ENCODE measurements at regions not wholly inside any gene's neighbourhood (a gene's known extent, or its start where the extent isn't known, plus 50 kb on each side); places are given as distances from the start of the nearest gene placed in this dataset.

DNA sequence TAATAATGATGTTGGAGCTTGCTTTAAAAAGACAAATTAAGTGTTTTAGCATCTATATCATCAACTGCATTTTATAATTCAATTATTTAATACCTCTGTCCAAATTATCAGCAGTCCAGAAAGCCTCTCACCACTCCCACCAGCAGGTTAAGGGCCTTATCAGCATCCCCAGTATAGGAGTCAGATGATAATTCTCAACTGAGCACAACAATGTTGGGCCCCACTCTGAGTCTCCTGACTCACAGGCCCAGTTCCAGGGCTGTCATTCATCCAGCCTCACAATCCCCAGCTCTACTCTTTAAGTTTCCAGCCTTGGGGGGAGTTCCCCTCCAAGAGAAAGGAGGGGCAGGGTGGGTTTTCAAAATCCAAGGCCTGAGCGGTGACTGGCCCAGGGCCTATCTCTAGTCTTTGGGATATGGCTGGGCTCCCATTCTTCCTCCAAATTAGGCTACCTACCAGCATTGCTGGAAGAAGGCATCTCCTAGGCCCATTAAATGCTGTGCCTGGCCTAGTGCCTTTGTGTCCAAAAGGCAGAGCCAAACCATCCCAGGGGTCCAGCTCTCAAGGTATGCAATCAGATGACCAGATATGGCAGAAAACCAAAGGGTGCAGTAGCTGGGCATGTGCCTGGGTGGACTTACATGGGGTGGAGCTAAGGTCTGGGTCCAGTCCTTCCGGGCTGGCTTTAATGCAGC, 134.1 kb downstream of the GLUL start:
- no TSS peak for BruUV-seq (replicated peaks)
- H3K36me3 Mint-ChIP-seq (ENCODE audit: insufficient read depth, unreplicated experiment): no peaks in the 10 kb centered on the region
- no peaks in the 10 kb centered on the region for H3K27me3 Mint-ChIP-seq (ENCODE audit: unreplicated experiment)
- CTCF ChIA-PET: interaction anchor here (1.5 kb wide), 1 partner anchor 22 kb away, joined by 3 read pairs; no protein-coding TSS in a partner anchor
- no peak for DNase-seq
- no peak overlapping the region for H3K27ac Mint-ChIP-seq (ENCODE audit: unreplicated experiment)
- H3K4me3 Mint-ChIP-seq (ENCODE audit: low read depth, unreplicated experiment): no peak overlapping the region
- no peaks in the 10 kb centered on the region for H3K9me3 Mint-ChIP-seq (ENCODE audit: low read depth, unreplicated experiment)
- no peaks in the 10 kb centered on the region for H3K4me1 Mint-ChIP-seq (ENCODE audit: low read depth, unreplicated experiment)
- intact Hi-C loops (cut with micrococcal nuclease; ENCODE audit: unreplicated experiment): no loop called here
- TF ChIP-seq, protein P1, sequence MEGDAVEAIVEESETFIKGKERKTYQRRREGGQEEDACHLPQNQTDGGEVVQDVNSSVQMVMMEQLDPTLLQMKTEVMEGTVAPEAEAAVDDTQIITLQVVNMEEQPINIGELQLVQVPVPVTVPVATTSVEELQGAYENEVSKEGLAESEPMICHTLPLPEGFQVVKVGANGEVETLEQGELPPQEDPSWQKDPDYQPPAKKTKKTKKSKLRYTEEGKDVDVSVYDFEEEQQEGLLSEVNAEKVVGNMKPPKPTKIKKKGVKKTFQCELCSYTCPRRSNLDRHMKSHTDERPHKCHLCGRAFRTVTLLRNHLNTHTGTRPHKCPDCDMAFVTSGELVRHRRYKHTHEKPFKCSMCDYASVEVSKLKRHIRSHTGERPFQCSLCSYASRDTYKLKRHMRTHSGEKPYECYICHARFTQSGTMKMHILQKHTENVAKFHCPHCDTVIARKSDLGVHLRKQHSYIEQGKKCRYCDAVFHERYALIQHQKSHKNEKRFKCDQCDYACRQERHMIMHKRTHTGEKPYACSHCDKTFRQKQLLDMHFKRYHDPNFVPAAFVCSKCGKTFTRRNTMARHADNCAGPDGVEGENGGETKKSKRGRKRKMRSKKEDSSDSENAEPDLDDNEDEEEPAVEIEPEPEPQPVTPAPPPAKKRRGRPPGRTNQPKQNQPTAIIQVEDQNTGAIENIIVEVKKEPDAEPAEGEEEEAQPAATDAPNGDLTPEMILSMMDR (IDR thresholded peaks at IDR 0.05; ENCODE audit: unreplicated experiment): no peak

DNA sequence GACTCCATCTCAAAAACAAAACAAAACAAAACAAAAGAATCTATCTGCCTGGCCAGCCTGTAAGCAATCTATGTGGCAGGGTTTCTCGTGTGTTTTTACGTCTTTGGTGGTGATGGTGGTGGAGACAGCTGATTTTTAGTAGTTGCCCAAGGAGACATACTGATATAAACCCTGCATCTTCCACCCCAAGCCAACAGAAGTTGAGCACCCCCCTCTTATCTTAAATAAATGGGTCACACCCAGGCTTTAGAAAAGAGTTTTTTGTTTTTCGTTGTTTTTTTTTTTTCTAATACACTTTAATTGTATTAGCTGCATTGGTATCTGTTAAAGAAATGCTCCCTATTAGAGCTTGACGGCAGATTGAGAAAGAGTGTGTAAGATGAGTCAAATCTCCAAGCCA, 134.7 kb downstream of the GLUL start:
- H3K36me3 Mint-ChIP-seq (ENCODE audit: insufficient read depth, unreplicated experiment): no peaks in the 10 kb centered on the region
- no peak for DNase-seq
- intact Hi-C loops (cut with micrococcal nuclease; ENCODE audit: unreplicated experiment): no loop called here
- H3K9me3 Mint-ChIP-seq (ENCODE audit: low read depth, unreplicated experiment): no peaks in the 10 kb centered on the region
- no peak overlapping the region for H3K4me3 Mint-ChIP-seq (ENCODE audit: low read depth, unreplicated experiment)
- CTCF ChIA-PET: interaction anchor here (1.5 kb wide), 1 partner anchor 22 kb away, joined by 3 read pairs; no protein-coding TSS in a partner anchor
- no peaks in the 10 kb centered on the region for H3K4me1 Mint-ChIP-seq (ENCODE audit: low read depth, unreplicated experiment)
- H3K27me3 Mint-ChIP-seq (ENCODE audit: unreplicated experiment): no peaks in the 10 kb centered on the region
- no TSS peak for BruUV-seq (replicated peaks)
- H3K27ac Mint-ChIP-seq (ENCODE audit: unreplicated experiment): no peak overlapping the region
- TF ChIP-seq, protein P1 (IDR thresholded peaks at IDR 0.05; ENCODE audit: unreplicated experiment): no peak

DNA sequence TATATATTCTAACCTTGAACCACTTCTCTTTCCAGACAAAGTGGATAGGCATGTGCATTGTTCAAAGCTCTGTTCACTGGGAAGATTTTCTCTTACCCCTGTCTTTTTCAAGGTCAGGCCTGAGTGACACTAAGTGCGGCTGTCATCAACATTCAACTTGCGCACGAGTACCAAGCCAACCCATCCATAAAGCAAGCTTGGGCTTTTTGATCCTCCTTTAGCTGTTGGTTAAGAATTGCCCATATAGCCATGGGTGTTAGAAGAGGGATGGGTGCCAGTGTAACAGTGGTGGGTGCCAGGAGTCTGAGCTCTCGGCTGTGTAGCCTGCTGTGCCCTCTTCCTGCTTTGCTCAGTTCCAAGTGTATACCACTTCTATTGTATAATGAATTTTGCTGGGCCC, 136.1 kb downstream of the GLUL start:
- Mint-ChIP-seq H3K9me3 (ENCODE audit: low read depth, unreplicated experiment) (no peaks in the 10 kb centered on the region), H3K4me1 (ENCODE audit: low read depth, unreplicated experiment) (no peaks in the 10 kb centered on the region), H3K4me3 (ENCODE audit: low read depth, unreplicated experiment) (no peak overlapping the region), H3K36me3 (ENCODE audit: insufficient read depth, unreplicated experiment) (no peaks in the 10 kb centered on the region), H3K27me3 (ENCODE audit: unreplicated experiment) (no peaks in the 10 kb centered on the region), H3K27ac (ENCODE audit: unreplicated experiment) (no peak overlapping the region)
- DNase-seq: no peak
- intact Hi-C loops (cut with micrococcal nuclease; ENCODE audit: unreplicated experiment): no loop called here
- TF ChIP-seq, protein P1 (IDR thresholded peaks at IDR 0.05; ENCODE audit: unreplicated experiment): no peak
- BruUV-seq (replicated peaks): no TSS peak
- CTCF ChIA-PET: interaction anchor here (1.1 kb wide), 1 partner anchor 29 kb away, joined by 5 read pairs; no protein-coding TSS in a partner anchor

DNA sequence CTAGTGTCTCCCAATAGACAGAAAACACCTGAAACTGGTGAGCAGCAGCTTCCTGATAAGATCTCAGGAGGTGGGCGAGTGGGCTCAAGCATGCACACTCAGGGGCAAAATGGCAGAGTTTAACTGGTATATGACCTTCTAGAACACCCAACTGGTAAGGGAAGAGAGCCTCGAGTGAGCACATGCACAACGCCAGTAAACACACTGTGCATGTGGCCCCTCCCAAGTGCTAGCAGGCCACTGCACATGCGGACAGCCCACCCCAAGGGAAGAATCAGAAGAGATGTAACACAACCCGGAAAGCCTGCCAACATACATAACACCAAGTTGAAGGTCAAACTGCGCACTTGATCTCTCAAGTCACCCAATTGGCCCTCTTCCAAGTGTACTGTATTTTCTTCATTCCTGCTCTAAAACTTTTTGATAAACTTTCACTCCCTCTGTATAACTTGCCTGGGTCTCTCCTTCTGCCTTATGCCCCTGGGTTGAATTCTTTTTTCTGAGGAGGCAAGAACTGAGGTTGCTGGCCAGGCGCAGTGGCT, 138.2 kb downstream of the GLUL start:
- H3K9me3 Mint-ChIP-seq (ENCODE audit: low read depth, unreplicated experiment): no peaks in the 10 kb centered on the region
- intact Hi-C loops (cut with micrococcal nuclease; ENCODE audit: unreplicated experiment): no loop called here
- no peak for DNase-seq
- TF ChIP-seq, protein P1 (IDR thresholded peaks at IDR 0.05; ENCODE audit: unreplicated experiment): no peak
- H3K27me3 Mint-ChIP-seq (ENCODE audit: unreplicated experiment): no peaks in the 10 kb centered on the region
- no peak overlapping the region for H3K4me3 Mint-ChIP-seq (ENCODE audit: low read depth, unreplicated experiment)
- no peaks in the 10 kb centered on the region for H3K4me1 Mint-ChIP-seq (ENCODE audit: low read depth, unreplicated experiment)
- BruUV-seq (replicated peaks): no TSS peak
- CTCF ChIA-PET: interaction anchor here (0.7 kb wide), 1 partner anchor 90 kb away, joined by 5 read pairs; no protein-coding TSS in a partner anchor
- H3K27ac Mint-ChIP-seq (ENCODE audit: unreplicated experiment): no peak overlapping the region
- no peaks in the 10 kb centered on the region for H3K36me3 Mint-ChIP-seq (ENCODE audit: insufficient read depth, unreplicated experiment)

Measured in Calu3 (cell line).